Activated B cell treated with CpG ODN at 0.5 μM for 24 hours (primary cell): ENCODE measurements at regions not wholly inside any gene's neighbourhood (a gene's known extent, or its start where the extent isn't known, plus 50 kb on each side); places are given as distances from the start of the nearest gene placed in this dataset.

Experiments
- ATAC-seq: fragments of 200-7000 bp; cut with Tn5 transposase; one replicate; pipeline ENCODE4 v1.10.0; 2021; ENCODE audit warnings: low read depth, mild to moderate bottlenecking, moderate library complexity
- CTCF ChIA-PET: fragments of 350-600 bp; sonication (Branson Sonifier 250); formaldehyde crosslinking; loops from one replicate; lab custom pipeline; 2021; ENCODE audit warnings: antibody characterized with exemption; lab: Charles Lee
- POLR2A ChIA-PET: fragments of 350-600 bp; sonication (Branson Sonifier 250); formaldehyde crosslinking; loops from one replicate; lab custom pipeline; 2021; ENCODE audit warnings: antibody characterized with exemption; lab: Charles Lee
- DNase-seq: peaks from one replicate; pipeline ENCODE4 v3.0.0; 2022
- H3K27ac Mint-ChIP-seq: one replicate; pipeline ENCODE4 v1.8.0; 2020; ENCODE audit warnings: mixed read lengths
- H3K27me3 Mint-ChIP-seq: one replicate; pipeline ENCODE4 v1.8.0; 2021; ENCODE audit warnings: mixed read lengths
- H3K36me3 Mint-ChIP-seq: one replicate; pipeline ENCODE4 v1.8.0; 2021; ENCODE audit warnings: low read depth, mixed read lengths
- H3K4me1 Mint-ChIP-seq: one replicate; pipeline ENCODE4 v1.8.0; 2021; ENCODE audit warnings: mixed read lengths
- H3K4me3 Mint-ChIP-seq: one replicate; pipeline ENCODE4 v1.8.0; 2020; ENCODE audit warnings: mild to moderate bottlenecking, mixed read lengths
- H3K9me3 Mint-ChIP-seq: one replicate; pipeline ENCODE4 v1.8.0; 2020; ENCODE audit warnings: mixed read lengths
- CTCF ChIP-seq: fragments of 200-600 bp; IDR thresholded peaks from one replicate; pipeline ENCODE4 v1.8.0; 2022; ENCODE audit warnings: antibody characterized with exemption, mild to moderate bottlenecking
- intact Hi-C: fragments of 100-400 bp; cut with micrococcal nuclease; formaldehyde crosslinking; loops from one replicate; pipeline ENCODE4 v1.15.1; 2024

DNA sequence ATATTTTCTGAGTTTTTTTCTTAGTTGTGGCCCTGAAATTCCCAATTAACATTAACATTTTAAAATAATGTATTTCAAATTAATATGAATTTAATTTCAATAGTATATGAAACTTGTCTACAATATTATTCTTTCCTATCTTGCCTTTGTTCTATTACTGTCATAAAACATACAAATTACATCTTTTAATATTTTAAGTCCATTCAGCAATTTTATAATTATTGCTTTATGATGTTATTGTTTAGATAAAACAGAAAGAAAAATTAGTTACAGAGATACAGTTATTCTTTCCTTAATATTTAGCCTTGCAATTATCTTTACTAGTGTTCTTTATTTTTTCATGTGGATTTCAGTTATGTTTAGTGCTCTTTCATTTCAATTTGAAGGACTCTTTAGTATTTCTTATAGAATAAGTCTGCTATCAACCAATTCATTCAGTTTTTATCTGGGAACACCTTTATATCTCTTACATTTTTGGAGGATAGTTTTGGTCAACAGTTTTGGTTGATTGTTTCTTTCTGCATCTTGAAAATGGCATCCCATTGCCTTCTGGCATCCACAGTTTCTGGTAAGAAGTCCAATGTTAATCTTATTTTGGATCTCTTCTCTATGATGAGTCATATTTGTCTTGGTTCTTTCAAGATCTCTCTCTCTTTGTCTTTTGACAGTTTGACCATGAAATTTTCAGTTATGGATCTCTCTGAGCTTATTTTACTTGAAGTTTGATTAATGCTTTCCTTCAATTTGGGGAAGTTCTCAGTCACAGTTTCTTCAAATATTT, 76.9 kb upstream of the CHST9 start:
- DNase-seq = no peak
- Mint-ChIP-seq H3K4me3 (no peak overlapping the region), H3K9me3 (peaks cover 5% of the 10 kb centered on the region), H3K4me1 (no peaks in the 10 kb centered on the region), H3K27ac (no peak overlapping the region), H3K27me3 (no peaks in the 10 kb centered on the region), H3K36me3 (no peaks in the 10 kb centered on the region)
- intact Hi-C loops = no loop called here
- POLR2A ChIA-PET = no interaction called here
- CTCF ChIA-PET = no interaction called here
- no peak for ATAC-seq
- TF ChIP-seq CTCF = no peak

GRCh38 chr18:27253571-27253970, 68.5 kb upstream of the CHST9 start:
- Mint-ChIP-seq H3K9me3 (peaks cover 2% of the 10 kb centered on the region), H3K27me3 (no peaks in the 10 kb centered on the region), H3K27ac (no peak overlapping the region), H3K4me3 (no peak overlapping the region), H3K4me1 (no peaks in the 10 kb centered on the region), H3K36me3 (no peaks in the 10 kb centered on the region)
- ATAC-seq = no peak
- POLR2A ChIA-PET = no interaction called here
- no peak for DNase-seq
- no peak for TF ChIP-seq CTCF
- CTCF ChIA-PET = no interaction called here
- intact Hi-C loops = no loop called here

GRCh38 chr18:27250471-27250870, 65.4 kb upstream of the CHST9 start:
- Mint-ChIP-seq H3K27me3 (no peaks in the 10 kb centered on the region), H3K9me3 (peaks cover 2% of the 10 kb centered on the region), H3K36me3 (no peaks in the 10 kb centered on the region), H3K4me3 (no peak overlapping the region), H3K27ac (no peak overlapping the region), H3K4me1 (no peaks in the 10 kb centered on the region)
- ChIA-PET CTCF (no interaction called here), POLR2A (no interaction called here)
- no peak for DNase-seq
- TF ChIP-seq CTCF = no peak
- ATAC-seq = no peak
- intact Hi-C loops = no loop called here

- DNase-seq = no peak
- H3K4me3 Mint-ChIP-seq = no peak overlapping the region
- intact Hi-C loops = no loop called here
- H3K36me3 Mint-ChIP-seq = no peaks in the 10 kb centered on the region
- POLR2A ChIA-PET = no interaction called here
- no peak for ATAC-seq
- CTCF ChIA-PET = no interaction called here
- no peak overlapping the region for H3K27ac Mint-ChIP-seq
- peaks cover 2% of the 10 kb centered on the region for H3K9me3 Mint-ChIP-seq
- TF ChIP-seq CTCF = no peak
- no peaks in the 10 kb centered on the region for H3K4me1 Mint-ChIP-seq
- no peaks in the 10 kb centered on the region for H3K27me3 Mint-ChIP-seq
Measured at GRCh38 chr18:27249933-27250332, 64.8 kb upstream of the CHST9 start.

DNA sequence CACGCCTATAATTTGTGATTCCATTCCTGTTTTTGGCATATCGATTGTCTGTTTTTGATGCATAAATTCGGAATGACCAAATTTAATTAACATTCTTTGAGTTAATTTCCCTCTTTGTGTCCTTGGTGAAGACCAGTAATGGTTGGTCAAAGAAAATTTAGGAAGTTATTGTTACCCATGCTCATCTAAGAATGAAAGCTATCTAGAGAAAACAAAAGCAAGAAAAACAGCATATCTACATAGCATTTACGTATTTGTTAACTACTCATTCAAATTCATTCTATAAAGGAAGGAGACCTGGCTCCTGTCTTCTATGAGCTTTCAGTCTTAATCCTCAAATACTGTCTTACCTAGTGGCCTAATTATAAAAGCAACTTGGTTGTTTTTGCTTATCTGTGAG, 59.2 kb upstream of the CHST9 start:
- no peaks in the 10 kb centered on the region for H3K36me3 Mint-ChIP-seq
- intact Hi-C loops = no loop called here
- H3K9me3 Mint-ChIP-seq = peaks cover 2% of the 10 kb centered on the region
- no peaks in the 10 kb centered on the region for H3K4me1 Mint-ChIP-seq
- no peaks in the 10 kb centered on the region for H3K27me3 Mint-ChIP-seq
- no peak for TF ChIP-seq CTCF
- ATAC-seq (no peak), DNase-seq (no peak)
- no peak overlapping the region for H3K27ac Mint-ChIP-seq
- ChIA-PET CTCF (no interaction called here), POLR2A (no interaction called here)
- no peak overlapping the region for H3K4me3 Mint-ChIP-seq
